ENCODE measurements at regions not wholly inside any gene's neighbourhood (a gene's known extent, or its start where the extent isn't known, plus 50 kb on each side); places are given as distances from the start of the nearest gene placed in this dataset.

DNA sequence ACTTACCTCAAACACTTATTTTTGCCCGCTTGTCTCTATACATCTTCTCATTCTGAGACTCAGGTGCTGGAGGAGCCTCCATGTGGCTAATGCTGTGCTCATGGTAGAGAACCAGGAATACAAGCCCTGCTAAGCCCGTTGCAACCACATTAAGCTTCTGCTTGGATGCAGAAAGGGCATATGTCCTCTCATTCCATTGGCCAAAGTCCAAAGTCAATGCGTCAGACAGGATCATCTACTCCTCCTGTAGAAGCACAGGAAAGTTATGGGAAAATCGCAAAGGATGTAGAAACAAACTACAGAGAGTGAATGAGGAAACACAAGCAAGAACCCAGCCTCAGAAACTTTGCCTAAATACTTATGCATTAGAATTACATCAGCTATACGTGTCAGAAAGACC, 124.5 kb upstream of the AGA start:
- TF ChIP-seq, protein P1, sequence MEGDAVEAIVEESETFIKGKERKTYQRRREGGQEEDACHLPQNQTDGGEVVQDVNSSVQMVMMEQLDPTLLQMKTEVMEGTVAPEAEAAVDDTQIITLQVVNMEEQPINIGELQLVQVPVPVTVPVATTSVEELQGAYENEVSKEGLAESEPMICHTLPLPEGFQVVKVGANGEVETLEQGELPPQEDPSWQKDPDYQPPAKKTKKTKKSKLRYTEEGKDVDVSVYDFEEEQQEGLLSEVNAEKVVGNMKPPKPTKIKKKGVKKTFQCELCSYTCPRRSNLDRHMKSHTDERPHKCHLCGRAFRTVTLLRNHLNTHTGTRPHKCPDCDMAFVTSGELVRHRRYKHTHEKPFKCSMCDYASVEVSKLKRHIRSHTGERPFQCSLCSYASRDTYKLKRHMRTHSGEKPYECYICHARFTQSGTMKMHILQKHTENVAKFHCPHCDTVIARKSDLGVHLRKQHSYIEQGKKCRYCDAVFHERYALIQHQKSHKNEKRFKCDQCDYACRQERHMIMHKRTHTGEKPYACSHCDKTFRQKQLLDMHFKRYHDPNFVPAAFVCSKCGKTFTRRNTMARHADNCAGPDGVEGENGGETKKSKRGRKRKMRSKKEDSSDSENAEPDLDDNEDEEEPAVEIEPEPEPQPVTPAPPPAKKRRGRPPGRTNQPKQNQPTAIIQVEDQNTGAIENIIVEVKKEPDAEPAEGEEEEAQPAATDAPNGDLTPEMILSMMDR (IDR thresholded peaks at IDR 0.05; ENCODE audit: control insufficient read depth, extremely low read depth, insufficient read depth), result no peak
- no peak overlapping the region for H3K4me3 ChIP-seq (ENCODE audit: low read depth, low read length)
- peak; percentile 52 for DNase-seq (ENCODE audit: low read depth)

DNA sequence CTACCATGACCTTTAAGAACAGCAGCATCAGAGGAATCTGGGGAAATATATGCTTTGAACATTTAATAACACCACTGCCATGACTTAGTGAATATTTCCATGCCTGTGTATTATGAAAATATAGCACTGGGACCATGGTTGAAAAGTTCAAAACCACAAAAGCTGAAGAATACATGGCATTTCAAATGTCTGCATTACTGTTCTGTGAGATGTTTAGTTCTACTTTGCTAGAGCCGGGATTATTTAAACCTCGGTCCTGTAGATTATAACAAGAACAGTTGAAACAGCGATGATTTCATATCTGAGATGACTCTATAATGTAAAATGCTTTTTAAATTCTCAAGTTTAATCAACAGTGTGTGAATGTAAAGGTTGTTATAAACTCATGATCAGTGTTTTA, 126.7 kb upstream of the AGA start:
- TF ChIP-seq, protein P1 (IDR thresholded peaks at IDR 0.05; ENCODE audit: control insufficient read depth, extremely low read depth, insufficient read depth), result no peak
- no peak overlapping the region for H3K4me3 ChIP-seq (ENCODE audit: low read depth, low read length)
- DNase-seq (ENCODE audit: low read depth), result no peak

DNA sequence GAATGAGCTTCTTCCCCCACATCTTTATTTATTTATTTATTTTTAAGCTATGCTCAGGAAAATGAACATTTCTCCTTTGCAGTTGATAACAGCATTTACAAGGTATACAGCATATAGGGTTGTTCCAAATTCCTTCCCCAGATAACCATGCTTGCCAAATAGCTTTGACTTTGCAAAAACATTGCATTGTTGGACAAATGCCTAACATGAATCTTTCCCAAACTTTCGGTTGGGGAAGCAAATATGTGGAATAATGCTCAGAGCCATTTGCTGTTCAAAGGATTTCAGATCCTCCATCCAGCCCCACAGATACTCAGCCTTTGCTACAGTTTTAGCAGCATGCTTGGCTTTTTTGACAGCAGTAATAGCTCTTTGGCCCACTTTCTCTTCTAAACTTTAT, 127.2 kb upstream of the AGA start:
- DNase-seq (ENCODE audit: low read depth), result no peak
- no peak overlapping the region for H3K4me3 ChIP-seq (ENCODE audit: low read depth, low read length)
- TF ChIP-seq, protein P1 (IDR thresholded peaks at IDR 0.05; ENCODE audit: control insufficient read depth, extremely low read depth, insufficient read depth), result no peak

DNA sequence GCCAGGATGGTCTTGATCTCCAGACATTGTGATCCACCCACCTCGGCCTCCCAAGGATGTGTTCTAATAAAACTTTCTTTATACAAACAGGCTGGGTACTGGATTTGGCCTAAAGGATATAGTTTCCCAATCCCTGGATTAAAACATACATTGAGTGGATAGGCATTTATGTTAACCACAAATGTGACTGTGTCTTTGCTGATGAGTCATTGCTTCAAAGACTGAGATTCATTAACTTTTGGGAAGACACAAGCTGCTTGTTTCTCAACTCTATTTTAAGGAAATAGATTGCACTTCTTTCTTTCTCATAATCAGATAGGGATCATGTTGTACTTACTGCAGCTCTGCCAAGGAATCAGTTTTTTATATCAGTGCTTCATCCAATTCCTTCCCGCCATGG, 131.3 kb upstream of the AGA start:
- TF ChIP-seq, protein P1 (IDR thresholded peaks at IDR 0.05; ENCODE audit: control insufficient read depth, extremely low read depth, insufficient read depth), result no peak
- H3K4me3 ChIP-seq (ENCODE audit: low read depth, low read length), result no peak overlapping the region
- DNase-seq (ENCODE audit: low read depth), result no peak

DNA sequence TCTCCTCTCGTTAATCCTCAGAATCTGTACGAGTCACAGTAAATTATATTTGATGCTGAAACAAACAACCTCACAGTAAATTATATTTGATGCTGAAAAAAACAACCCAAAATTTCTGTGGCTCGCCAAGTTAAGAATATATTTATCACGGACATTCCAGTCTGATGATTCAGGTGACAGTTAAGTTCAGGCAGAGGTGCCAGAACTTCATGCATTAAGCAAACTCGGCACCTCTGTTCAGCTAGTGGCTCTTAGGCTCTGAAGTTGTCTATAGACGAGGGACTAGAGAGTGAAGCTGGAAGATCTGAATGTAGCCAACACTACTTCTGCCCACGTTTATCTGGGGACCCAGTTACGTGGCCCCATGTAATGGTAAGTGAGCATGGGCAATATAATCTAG, 132.2 kb upstream of the AGA start:
- no peak overlapping the region for H3K4me3 ChIP-seq (ENCODE audit: low read depth, low read length)
- TF ChIP-seq, protein P1 (IDR thresholded peaks at IDR 0.05; ENCODE audit: control insufficient read depth, extremely low read depth, insufficient read depth), result no peak
- no peak for DNase-seq (ENCODE audit: low read depth)

DNA sequence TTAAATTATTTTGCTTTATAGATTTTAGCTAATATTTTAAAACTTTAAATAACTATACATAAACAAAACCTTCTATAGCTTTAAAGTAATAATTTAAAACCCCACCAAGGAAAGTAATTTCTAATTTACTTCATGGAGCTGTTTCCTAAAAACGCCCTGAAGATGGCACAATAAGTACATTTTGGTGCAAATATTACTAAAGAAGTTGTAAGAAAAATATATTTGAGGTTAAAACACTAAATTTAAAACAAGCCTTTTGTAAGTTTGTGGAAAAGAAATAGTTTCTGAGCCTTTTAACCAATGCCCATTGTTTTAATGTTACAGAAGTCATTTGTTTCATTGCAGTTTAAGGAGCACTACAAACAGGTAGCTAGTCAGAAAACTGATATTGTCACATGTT, 137.4 kb upstream of the AGA start:
- no peak overlapping the region for H3K4me3 ChIP-seq (ENCODE audit: low read depth, low read length)
- TF ChIP-seq, protein P1 (IDR thresholded peaks at IDR 0.05; ENCODE audit: control insufficient read depth, extremely low read depth, insufficient read depth), result 0 out of 2 replicates have a peak, but pooled peaks have one; percentile 21
- DNase-seq (ENCODE audit: low read depth), result no peak

DNA sequence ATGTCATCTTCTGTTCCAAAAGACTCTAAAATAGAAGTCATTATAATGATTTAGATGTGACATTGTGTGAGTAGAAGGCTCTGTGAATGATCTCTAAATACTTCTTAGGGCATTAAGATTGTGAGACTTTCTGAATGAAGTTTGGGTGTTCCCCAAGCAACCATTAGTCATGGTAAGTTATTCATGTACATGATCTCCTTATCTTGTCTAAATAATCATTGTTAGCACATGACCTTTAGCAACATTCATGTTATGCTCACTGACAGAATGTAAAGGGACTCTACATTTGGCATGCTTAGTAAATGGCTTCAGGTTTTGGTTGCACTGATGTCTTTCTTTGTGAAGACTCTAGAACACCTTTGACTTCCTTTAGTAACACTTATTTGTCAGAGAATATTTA, 140.8 kb upstream of the AGA start:
- TF ChIP-seq, protein P1 (IDR thresholded peaks at IDR 0.05; ENCODE audit: control insufficient read depth, extremely low read depth, insufficient read depth), result no peak
- no peak for DNase-seq (ENCODE audit: low read depth)
- no peak overlapping the region for H3K4me3 ChIP-seq (ENCODE audit: low read depth, low read length)

Data from LNCaP clone FGC (cell line).